ENCODE measurements at regions not wholly inside any gene's neighbourhood (a gene's known extent, or its start where the extent isn't known, plus 50 kb on each side); places are given as distances from the start of the nearest gene placed in this dataset.

DNA sequence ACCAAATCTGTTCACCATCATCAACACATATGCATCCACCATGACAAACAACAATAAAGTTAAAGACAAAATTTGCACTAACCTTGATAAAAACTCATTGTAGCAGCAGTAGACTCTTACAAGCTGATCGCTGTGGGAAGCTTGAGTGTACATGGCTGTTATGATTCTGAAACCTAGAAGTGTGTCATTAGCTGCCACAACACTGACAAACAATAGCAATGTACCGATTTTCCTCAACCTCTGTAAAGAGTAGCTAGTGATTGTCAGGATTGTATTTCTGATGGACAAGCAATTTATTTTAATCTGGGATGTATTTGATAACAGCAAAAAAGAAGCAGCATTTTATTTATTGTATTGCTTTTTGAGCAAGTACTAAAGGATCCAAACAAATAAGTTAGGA lies 1357.7 kb downstream of the ROBO1 start:
- DNase-seq (ENCODE audit: low read depth, low spot score): no peak

GRCh38 chr3:78414261-78414660 lies 1353.5 kb downstream of the ROBO1 start:
- no peak for DNase-seq (ENCODE audit: low read depth, low spot score)

DNA sequence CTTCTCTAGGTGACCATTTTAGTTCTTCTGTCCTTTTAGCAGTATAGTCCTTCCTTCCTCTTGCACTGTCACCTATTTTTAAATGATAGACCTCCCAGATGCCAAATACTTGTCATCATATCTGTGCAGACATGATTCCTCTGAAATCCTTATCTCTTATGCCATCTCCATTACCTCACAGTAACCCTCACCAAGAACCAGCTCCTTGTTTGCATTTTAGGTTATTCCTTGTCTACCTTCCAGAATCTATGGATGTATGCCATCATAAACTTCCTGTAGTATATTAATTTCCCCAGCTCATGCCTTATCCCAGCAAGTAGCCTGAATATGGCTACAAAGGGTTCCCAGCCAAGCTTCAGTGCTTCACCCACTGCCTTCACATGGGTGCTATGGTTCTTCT lies 1347.2 kb downstream of the ROBO1 start:
- no peak for DNase-seq (ENCODE audit: low read depth, low spot score)

GRCh38 chr3:78421247-78421966 lies 1346.4 kb downstream of the ROBO1 start:
- DNase-seq (ENCODE audit: low read depth, low spot score): no peak

DNA sequence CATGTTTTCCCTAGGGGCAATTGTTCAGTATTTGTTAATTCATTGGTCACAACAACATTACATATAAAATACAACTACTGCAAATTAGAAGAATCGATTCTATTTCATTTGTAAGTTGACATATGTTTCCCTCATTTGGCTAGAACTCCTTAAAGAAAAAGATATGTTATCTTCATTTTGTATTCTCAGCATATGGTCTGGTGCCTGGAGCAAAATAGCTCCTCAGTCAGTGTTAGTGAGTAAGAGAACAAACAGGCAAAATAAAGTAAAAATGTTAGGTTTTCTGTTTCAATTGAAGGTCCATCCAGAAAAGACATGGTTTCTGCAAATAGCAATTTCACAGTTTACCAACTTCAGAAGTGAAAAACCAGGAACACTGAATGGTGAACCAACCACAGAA lies 1343.1 kb downstream of the ROBO1 start:
- no peak for DNase-seq (ENCODE audit: low read depth, low spot score)

GRCh38 chr3:78426454-78426853 lies 1341.3 kb downstream of the ROBO1 start:
- no peak for DNase-seq (ENCODE audit: low read depth, low spot score)

GRCh38 chr3:78427303-78427702 lies 1340.5 kb downstream of the ROBO1 start:
- no peak for DNase-seq (ENCODE audit: low read depth, low spot score)

DNA sequence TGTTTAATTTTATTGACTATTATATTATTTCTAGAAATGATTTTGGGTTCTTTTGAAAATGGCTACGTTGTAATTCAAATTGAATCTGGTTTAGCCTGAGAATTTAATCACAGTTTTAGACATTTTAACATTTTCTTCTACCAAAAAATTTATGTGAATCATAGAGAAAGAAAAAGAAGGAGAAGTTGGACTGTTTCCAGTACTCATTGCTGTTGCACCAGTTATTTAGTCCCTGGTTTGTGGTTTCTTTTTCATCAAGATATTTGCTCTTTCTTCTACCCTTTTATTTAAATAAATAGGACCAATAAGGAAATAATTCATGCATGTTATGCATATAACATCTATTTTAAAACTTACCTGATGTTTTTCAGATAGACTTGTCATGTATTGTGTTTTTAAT lies 1337.1 kb downstream of the ROBO1 start:
- DNase-seq (ENCODE audit: low read depth, low spot score): no peak

DNA sequence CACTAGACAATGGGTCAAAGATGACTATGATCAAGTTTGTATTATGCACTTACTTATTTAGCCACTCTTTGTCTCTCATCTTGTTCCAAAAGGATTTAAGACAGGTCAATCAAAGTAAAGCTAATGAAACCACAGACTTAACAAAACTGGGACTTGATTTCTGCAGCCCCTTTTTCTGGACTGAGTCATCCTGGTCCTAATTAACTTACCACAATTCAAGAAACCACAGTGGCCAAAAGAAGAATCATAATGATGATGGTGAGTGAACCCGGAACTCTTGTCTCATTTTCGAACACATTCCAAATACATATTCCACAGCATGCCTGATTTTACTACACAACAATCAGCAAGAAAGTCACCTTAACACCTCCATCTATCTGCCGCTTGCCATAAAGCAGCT lies 1333.0 kb downstream of the ROBO1 start:
- no peak for DNase-seq (ENCODE audit: low read depth, low spot score)

DNA sequence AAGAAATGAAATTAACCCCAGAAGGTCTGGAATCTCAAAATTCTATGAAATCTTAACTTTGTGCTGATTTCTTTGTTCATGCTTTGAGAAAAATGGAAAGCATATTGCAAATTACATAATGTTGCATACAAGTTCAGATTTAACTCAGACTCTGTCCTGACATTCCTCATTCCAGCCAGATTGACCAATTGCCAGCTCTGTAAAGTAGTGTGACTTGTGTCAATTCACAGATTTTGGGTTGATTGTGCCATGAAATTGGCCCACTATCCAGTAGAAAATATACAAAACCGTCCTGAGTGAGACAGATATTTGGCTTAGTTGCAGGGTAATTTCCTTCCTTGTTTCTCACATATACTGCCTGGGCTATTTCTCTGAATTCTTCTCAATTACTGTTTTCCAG lies 1312.6 kb downstream of the ROBO1 start:
- no peak for DNase-seq (ENCODE audit: low read depth, low spot score)

- no peak for DNase-seq (ENCODE audit: low read depth, low spot score)
Measured at GRCh38 chr3:78455712-78456433, 1311.9 kb downstream of the ROBO1 start.

GRCh38 chr3:78459796-78460195 lies 1308.0 kb downstream of the ROBO1 start:
- no peak for DNase-seq (ENCODE audit: low read depth, low spot score)

DNA sequence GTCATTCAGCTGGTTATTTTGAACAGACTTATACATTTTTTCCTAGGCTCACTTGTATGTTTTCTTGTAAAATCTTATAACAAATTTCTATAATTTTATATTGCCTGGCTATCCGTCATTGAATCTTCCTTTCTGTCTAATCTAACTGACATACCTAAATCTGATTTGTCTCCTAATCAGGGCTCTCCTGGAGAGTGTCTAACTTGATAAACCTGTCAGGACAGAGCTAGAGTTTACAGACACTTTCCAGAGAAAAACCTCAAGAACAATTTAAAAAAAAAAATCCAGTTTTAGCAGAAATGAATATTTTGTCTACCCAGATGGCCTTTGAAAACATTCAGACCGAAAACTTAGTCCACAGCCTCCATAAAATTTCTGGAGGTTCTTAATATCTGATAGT lies 1305.8 kb downstream of the ROBO1 start:
- no peak for DNase-seq (ENCODE audit: low read depth, low spot score)

GRCh38 chr3:78476076-78476475 lies 1291.7 kb downstream of the ROBO1 start:
- no peak for DNase-seq (ENCODE audit: low read depth, low spot score)

DNA sequence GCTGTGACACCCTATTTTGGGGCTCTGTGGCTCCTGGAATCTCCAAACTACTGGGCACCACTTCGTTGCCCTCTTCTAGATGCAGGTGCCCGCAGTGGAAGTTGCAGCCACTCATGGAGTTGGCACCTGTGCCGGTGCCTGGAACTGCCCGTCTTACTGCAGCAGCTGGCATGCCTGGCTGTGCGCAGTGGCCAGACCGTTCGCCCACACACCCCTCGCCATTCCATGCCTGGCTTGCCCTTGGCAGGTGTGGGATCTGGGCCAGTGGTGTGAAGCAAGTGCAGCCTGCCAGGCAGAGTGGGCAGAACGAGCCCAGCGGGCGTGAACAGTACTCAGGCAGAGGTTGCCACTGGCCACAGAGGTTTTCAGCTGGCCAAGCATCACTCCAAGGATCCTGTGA lies 1286.7 kb downstream of the ROBO1 start:
- DNase-seq (ENCODE audit: low read depth, low spot score): no peak

DNA sequence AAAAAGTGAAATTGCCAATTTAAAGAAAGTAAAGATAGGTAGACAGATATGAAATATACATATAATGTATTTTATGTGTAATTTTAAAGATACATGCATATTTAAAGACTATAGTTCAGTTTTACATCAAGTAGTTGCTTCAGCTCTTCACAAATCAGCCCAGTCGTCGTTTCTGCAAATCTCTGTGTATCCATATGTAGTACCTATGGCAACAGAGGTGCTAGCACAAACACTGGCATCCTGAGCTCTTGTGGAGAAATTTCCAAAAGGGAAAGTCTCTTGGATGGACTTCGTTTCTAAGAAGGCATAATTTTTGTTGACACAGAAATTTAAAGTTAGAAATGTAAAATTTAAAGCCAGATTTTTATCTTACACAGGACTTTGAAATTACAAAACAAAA lies 1284.7 kb downstream of the ROBO1 start:
- no peak for DNase-seq (ENCODE audit: low read depth, low spot score)

GRCh38 chr3:78494851-78495250 lies 1272.9 kb downstream of the ROBO1 start:
- no peak for DNase-seq (ENCODE audit: low read depth, low spot score)

GRCh38 chr3:78495301-78495700 lies 1272.5 kb downstream of the ROBO1 start:
- DNase-seq (ENCODE audit: low read depth, low spot score): no peak

DNA sequence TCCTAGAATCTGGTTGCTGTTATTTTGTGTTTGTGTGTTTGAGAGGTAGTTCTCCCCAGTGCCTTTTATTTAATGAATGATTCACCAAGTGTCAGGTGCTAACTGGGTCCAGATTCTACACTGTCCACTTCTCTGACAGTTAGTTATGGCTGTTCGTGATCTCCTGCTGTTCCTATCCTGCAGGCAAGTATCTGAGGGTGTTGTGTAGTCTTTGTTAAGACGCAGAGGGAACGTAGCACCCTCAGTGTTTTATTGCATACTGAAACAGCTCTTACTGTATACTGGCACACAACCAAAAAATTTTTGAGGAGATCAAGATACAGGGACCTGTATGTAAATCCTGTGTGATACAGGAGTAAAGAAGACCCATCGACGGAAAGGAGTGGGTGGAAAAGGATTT lies 1271.3 kb downstream of the ROBO1 start:
- DNase-seq (ENCODE audit: low read depth, low spot score): no peak

DNA sequence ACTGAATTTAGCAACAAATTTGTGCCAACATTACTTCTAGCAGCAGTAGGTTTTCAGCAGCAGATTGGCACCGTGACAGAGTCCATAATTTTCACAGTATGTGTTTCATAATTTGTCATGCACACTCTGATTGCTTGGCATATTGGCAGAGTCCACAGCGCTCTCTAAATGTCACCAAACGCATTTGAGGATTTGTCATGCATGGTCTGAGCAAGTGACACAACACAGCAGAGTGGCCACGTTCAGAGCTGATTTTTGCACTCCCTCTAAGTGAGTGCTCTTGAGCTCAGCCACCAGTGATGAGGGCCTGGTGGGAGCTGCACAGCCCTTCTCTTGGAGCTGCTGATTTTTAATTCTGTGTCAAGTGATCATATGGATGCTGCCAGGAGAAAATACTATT lies 1270.8 kb downstream of the ROBO1 start:
- no peak for DNase-seq (ENCODE audit: low read depth, low spot score)

- DNase-seq (ENCODE audit: low read depth, low spot score): no peak
Measured at GRCh38 chr3:78497767-78498166, 1270.0 kb downstream of the ROBO1 start.

DNA sequence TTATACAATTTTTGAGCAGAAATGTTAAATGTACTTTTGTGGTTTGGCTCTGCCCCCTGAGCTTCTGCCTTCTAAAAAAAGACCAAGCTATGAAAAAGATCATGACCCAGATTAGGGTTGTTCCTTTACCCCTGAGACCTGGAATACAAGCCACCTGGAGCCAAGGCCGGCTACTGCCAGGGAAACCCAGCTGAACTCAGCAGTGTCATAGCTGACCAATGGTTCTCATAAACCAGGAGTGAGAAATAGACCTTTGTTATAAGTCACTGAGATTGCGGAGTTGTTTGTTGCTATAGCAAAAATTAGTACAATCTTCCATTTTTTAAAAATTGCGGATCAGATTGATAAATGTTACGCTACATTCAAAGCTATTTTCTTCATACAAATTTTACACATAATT lies 1261.7 kb downstream of the ROBO1 start:
- DNase-seq (ENCODE audit: low read depth, low spot score): no peak

DNA sequence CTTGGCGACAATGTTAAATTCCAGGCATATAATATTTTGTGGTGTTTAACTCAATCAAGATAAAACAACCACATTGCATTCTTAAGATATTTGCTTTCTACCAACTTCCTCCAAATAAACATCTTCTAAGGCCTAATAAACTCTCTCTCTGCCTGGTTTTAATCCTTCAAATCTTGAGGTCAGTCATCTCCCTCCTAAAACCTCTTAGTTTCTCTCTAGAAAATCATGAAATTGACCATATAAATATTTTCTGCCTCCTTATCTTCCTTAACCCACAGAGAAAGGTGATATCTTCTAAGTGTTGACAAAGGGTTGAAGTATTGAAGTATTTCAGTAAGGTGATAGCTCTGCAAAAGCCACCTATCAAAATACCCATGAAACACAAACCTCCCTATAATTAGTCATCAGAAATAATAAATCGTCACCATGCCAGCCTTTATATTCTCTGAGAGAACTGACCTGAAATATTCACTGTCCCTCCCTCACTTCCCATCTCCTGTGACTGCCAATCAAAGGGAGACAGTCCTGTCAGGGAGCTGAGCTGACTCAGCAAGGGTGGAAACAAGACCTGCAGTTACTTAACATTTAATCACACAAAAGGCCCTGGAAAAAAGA lies 1261.1 kb downstream of the ROBO1 start:
- no peak for DNase-seq (ENCODE audit: low read depth, low spot score)
